GM19452 (cell line): ENCODE measurements at regions not wholly inside any gene's neighbourhood (a gene's known extent, or its start where the extent isn't known, plus 50 kb on each side); places are given as distances from the start of the nearest gene placed in this dataset.

Experiments
- ATAC-seq: cut with Tn5 transposase; IDR thresholded peaks from one replicate; pipeline ENCODE4 v1.9.1; 2021; ENCODE audit not compliant: unreplicated experiment

DNA sequence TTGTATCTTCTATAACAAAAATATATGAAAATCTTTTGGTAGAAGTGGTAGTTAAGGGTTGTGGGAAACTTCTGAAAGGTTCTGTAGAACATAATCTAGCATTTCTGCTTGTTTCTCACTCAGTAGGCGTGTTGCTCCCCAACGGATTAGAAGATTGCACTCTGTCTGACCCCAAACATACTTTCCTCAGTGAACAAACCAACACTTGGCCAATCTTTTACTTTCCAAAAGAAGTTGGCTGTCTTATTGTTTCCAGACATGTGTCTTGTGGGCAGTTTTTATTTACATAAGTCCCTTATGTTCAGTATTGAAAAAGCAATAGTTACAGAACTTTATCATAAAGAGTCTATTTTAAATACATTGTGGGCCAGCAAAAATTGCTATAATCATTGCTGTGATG is 312.8 kb upstream of the EPHA5 start:
- ATAC-seq, result no peak

DNA sequence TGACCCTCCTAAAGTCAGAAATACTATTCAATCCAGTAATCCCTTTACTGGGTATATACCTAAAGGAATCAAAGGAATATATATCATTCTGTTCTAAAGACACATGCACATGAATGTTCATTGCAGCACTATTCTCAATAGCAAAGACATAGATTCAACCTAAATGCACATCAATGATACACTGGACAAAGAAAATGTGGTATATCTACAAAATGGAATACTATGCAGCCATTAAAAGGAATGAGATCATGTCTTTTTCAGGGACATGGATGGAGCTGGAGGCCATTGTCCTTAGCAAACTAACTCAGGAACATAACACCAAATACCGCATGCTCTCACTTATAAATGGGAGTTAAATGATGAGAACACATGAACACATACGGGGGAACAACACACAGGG is 306.0 kb upstream of the EPHA5 start:
- no peak for ATAC-seq

DNA sequence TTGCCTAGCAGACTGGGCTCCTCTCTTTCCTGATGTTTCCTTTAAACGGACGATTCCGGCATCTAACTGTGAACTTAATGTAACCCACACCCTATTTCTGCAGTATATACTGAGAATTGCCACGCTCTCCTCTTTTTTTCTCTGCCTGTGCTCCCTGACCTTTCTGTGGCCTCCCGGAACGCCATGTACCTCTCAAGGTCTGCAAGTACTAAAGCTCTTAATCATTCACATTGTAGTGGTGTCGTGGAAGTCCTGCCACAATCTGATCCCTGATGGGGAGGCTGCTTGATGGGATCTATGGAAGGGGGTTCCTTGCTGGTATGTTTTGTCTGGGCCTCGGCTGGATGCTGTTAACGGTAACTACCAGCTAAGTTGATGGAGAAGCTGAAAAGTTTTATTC is 302.9 kb upstream of the EPHA5 start:
- ATAC-seq, result no peak

DNA sequence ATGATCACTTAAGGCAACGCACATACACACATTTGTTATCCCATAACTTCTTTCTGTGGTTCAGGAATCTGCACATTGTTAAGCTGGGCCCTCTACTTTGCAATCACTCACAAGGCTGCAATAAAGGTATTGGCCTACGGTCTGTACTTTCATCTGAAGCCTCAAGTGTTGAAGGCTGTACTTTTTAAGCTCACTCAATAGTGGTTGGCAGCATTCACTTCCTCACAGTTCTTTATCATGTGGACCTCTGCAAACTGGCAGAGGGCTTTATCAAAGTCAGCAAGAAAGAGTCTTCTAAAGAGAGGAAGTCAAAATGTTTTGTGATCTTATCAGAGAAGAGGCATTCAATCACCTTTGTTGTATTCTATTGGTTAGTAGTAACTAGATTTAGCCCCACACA is 301.4 kb upstream of the EPHA5 start:
- no peak for ATAC-seq

DNA sequence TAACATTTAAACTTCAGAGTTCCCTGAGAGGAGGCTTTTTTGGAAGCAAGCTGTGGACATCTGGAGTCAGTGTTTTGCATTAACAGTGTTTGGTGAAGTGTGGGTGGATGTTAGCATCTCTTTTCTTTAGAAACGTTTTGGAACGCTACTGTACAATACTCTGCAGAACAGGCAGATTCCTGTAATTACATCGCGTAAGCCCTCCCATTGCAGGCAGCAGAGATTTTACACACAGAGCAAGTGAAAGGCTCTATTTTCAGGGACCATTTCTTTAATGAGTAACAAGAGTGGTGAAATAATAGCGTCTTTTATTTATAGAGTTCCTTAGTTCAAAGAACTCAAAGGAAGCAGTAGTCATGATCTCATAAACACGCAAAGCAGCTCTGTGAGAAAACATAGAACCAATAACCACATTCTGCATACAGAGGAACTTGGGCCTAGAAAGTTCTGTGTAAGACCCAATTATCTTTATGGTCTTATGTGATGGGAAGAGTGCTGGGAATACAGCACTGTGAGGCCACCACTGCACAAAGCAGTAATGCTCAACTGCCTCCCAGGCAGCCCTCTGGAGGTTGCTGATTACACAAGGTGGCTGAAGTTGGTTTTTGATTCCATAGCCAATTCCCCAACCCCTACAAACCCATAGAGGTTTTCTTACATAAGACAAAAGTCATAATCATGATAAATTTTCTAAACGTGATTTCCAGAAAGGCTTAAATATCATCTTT is 298.7 kb upstream of the EPHA5 start:
- ATAC-seq, result no peak

DNA sequence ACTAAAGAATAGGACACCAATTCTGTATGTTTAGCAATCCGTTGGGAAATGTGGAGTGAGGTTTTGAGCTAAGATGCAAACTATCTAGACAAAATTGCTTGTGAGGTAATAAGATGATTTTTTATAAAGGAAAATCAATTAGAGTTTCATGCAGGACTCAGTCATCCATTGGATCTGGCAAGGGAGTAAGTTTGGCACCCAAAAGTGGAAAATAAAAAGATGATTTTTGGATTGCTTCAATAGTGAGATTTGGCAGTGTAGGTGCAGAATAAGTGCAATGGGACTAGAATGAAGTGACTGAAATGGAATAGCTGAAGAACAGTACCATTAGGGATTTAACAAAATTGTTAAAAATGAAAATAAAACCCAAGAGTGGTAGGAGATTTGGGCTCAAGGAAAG is 290.5 kb upstream of the EPHA5 start:
- no peak for ATAC-seq

DNA sequence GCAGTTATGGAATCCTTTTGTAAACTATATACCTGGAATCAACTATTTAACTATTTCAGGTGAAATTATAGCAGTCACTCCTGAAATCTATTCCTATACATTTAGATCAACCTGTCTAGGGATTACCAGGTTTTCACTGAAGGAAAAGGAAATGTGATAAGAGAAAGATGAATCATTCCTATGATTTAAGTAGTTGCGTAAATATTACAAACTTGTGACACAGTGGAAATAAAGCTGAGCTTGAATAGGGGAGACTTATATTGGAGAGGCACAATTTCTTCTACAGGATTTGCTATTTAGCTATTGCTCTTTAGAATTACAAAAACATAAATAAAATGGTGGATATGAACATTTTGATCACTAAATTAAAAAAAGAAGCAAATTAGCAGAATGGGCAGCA is 284.1 kb upstream of the EPHA5 start:
- no peak for ATAC-seq

DNA sequence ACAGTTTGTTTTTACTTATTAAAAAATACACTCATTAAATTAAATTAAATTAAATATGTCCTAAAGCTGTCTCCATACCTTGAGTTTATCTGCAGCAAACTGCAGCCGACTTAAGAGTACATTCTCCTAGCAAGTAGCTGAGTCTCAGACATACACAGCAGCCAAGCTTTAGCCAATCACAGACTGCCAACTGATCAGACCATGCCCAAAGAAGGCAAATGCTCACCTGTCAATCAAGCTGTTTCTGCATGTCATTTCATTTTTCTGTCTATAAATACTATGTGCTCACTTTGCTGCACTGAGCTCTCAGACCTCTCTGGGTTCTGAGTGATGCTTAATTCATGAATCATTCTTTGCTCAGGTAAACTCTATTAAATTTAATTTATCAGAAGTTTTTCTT is 280.9 kb upstream of the EPHA5 start:
- ATAC-seq, result no peak

DNA sequence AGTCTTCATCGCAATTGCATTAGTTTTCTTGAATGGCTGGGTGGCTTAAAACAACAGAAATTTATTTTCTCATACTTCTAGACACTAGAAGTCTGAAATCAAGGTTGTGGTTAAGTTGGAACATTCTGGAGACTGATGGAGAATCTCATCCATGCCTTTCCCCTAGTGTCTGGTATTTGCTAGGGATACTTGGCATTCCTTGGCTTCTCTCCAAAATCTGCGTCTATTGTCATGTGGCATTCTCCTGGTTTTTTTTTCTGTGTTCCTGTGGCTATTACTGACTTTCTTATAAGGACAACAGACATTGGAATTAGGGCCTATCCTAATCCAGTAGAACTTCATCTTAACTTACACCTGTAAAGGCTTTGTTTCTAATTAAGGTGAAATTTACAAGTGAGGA is 272.8 kb upstream of the EPHA5 start:
- ATAC-seq, result no peak

DNA sequence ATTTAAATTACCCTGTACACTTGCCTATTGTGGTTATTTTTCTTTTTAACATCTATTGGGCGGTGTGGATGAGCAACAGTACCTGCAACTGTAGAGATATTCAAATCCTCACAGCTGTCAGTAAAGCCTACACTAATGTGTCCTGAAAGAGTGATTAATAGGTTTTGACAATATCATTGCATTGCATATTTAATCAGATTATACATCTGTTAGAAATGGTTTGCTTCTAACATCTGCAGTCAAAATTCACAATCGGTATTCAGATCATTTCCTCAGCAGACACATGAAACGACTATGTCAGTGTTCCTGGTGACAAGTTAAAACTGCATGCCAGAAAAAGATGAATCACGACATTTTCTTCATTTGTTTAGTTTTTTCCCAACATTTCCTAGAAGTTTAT is 254.6 kb upstream of the EPHA5 start:
- no peak for ATAC-seq

DNA sequence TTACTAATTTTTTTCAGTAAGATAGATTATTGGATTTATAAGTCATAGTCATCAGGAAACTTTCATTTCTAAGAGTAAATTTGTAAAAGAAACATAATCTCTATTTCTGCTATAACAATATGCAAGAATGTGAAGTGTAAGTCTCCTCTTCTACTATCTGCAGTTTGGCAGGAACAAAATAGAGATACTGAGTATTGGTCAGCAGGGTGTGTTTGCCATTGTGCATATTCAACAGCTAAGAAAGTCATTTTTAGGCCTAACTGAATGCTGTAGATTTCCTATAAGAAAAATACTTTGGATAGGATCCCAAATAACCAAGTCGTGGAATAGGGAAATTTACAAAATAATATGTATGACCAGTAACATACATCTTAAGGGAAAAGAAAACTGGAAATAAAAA is 253.3 kb upstream of the EPHA5 start:
- ATAC-seq, result no peak

DNA sequence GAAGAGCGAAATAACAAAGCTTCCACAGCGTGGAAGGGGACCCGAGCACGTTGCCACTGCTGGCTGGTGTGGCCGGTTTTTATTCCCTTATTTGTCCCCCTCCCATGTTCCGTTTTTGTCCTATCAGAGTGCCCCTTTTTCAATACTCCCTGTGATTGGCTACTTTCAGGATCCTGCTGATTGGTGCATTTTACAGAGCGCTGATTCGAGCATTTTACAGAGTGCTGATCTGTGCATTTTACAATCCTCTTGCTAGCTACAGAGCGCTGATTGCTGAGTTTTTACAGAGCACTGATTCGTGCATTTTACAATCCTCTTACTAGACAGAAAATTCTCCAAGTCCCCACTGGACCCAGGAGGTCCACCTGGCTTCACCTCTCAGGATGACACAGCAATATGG is 250.9 kb upstream of the EPHA5 start:
- no peak for ATAC-seq

DNA sequence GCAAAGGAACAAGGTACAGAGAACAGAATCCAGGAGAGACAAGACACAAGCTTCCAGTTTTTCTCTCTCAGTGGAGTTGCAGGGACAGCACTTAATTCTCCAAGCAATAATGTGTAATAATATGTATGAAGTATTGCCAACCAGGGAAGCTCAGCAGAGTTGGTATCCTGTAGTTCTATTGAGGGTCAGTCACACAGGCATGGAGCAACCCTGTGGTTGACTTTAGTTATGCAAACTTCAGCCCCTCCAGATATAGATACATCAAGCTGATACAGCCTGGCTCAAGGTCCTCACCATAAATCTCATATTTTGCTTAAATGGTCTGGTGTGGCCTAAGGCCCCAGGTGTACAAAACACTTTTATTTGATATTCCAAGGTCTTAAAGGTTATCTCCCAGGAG is 248.6 kb upstream of the EPHA5 start:
- ATAC-seq, result no peak

DNA sequence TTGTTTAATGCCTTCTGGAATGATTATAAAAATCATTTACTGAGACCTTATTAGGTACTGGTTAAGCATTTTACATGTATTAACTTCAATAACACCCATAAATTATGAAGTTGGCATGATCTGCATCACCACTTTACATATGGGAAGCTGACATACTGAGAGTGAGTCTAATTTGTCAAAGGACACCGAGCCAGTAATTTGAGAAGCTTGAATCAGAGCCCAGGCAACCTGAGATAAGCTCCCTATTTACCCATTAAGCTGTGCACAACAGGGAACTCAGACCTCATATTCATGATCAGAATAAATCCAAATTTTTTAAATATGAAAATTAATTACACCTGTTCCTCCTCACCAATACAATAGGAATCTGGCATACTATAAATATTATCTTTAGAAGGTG is 247.9 kb upstream of the EPHA5 start:
- no peak for ATAC-seq

DNA sequence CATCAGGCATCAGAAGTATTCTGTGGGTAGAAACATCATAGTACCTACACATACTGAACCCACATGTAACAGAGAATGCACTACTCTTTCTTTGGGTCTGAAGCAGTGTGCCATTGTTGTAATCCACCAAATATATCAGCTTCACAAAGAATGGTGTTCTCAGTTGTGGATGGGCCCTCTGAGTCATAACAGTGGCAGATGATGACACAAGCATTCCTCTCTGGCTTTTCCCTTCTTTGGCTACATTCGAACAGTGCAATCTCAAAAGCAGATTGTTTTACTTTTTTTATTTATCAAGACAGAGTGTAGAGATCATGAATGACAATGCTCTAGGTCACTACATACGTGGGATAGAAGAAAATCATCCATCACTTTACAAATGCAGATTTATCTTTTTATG is 247.2 kb upstream of the EPHA5 start:
- no peak for ATAC-seq

DNA sequence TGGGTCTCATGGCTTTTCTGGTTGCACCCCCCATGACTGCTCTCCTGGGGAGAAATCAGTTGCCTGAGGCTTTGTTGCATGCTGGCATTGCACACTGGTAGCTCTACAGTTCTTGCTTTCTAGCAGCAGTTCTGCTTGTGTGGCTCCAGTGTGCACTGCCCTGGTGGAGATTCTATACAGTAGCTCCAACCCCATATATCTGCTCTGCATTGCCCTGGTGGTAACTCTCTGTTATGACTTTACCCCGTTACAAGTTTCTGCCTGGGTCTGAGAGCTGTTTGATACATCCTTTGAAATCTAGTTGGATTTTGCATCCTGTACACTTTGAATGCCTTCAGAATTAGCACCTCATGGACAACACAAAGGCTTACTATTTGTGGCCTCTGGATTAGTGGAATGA is 241.4 kb upstream of the EPHA5 start:
- ATAC-seq, result no peak

DNA sequence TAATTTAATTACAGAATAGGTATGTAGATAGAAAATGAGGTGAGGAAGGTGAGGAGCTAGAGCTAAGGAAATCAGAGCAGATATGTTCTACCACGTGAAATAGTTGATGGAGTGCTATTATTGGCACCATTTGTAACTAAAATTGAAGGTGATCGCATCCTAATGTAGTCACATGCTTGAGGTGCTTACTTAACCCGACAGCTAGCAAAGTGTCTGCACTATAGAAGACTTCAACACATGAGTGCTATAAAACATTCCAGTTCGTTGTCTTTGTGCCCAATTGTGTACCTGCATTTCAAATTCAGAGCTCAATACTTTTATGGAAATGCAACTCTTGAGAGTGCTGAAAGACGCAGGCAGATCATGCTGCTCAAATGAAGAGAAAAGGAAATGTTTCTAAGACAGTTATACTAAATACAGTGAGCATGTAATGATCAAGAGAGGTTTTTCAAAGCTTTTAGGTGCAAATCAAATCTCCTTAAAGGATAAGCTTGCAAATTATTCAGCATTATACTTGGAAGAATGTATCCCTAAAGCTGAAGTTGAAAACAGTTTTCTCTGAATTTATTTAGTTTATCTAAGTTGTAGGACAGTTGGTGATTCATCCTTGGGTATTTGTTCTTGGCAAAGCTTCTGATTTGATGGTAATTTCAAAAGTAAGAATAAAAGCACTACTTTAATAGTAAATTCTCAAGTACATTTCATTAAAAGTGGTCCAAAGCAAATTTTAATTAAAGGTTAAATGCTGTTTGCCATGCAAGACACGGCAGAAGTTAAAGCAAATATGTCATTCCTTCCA is 223.9 kb upstream of the EPHA5 start:
- ATAC-seq, result no peak

DNA sequence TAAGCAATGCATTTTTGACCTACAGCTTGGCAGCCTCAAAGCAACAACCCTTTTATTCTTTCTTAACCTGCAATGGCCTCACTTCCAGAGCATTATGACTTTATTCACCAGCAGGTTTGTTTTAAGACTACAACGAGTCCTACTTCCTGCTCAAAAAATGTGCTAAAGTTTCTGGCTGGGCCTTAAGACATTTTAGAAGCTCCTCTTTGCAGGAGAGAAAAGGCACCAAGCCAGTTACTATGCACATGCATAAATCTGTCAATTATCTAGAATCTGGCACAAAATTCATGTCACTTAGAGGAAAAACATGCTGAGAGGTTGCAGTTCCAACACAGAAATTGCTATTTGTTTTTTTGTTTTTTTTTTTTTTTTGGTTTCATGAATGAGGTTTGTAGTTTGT is 223.0 kb upstream of the EPHA5 start:
- ATAC-seq, result no peak

DNA sequence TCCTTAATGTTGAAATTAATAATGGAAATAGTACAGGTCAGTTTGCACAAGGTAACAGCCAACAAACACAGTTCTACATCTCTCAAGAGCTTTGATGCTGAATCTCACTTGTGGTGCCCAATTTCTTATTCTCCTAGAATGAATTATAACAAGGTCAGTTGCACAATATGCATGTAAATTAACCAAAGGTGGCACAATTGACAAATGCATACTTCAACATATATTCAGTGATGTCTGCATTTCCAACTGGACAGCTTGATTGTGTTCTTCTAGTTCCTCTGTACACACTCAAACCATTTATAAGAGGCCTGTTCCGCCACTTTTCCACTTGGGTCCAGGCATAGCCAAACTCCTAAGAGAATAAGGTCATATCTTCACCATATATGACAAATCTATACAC is 210.3 kb upstream of the EPHA5 start:
- ATAC-seq, result no peak

DNA sequence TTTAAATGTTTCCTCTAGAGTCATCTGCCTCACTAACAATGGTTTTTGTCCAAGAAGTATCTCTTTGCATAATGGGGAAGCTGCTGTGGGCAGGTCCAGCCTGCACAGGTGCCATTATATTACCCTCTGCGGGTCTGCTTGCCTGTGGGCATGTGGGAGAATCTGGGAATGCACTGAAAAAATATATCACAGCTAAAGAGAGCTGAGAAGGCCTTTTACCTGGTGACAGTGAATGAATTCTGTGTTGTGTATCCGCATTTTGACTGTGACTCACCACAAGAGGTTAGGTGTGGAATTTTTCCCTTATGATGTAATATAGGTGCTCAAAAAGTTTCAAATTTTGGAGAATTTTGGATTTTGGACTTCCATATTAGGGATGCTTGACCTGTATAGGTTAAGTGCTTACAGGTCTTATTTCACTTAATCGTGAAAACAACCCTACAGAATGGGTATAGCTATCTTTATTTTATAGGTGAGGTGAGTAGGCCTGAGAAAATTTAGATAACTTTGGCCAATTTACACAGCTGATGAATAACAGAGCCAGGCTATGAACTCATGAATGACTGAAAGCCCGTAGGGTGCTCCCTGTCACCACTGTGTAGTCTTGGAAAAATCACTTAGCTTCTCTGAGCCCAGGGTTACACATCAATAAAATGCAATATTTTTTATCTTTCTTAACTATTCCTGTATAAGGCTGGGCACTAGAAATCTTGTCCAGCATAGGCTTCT is 198.0 kb upstream of the EPHA5 start:
- no peak for ATAC-seq

DNA sequence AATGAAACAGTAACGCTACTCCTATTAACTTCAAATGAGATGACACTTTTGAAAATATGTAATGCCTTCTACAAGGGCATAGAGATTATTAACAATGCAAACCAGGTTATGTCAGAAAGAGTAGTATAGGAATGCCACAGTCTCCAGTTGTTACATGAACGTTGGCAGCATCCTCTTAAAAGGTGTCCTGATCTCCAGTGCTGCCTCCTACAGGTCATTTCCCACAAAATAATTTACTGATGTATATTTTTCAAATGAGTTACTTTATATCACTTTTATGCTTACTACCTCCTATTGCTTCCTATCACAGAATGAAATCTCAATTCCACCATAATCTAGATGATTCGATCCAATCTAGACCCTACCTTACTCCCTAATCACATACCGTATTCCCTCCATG is 195.2 kb upstream of the EPHA5 start:
- ATAC-seq, result no peak

DNA sequence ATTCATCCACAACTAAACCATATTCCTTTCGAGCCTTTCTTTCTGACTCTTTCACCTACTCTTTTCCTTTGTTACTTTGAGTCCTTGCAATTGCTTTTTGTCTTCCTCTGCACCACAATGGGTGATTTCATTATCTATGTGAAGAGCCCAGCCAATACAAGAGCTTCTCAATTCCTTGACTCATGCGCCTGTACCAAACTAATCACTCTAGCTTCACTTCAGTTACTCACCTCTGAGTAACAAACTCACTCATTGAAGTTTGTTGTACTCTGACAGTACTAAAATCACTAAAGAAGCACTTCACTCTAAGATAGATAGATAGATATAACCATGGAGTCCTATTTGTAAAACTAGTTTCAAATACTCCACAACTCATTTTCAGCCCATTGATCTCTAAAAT is 191.7 kb upstream of the EPHA5 start:
- ATAC-seq, result no peak
